ENCODE measurements at regions not wholly inside any gene's neighbourhood (a gene's known extent, or its start where the extent isn't known, plus 50 kb on each side); places are given as distances from the start of the nearest gene placed in this dataset.

GRCh38 chr2:208545403-208546042, 138.9 kb downstream of the PTH2R start:
- no peaks in the 10 kb centered on the region for H3K4me1 ChIP-seq (ENCODE audit: control insufficient read depth, insufficient read depth, low read length)
- no peak overlapping the region for H3K4me3 ChIP-seq (ENCODE audit: low read length in 2 of 2)
- no peaks in the 10 kb centered on the region for H3K27me3 ChIP-seq (ENCODE audit: control insufficient read depth in 1 of 2, insufficient read depth in 2 of 2, low read length in 2 of 2)
- no peak overlapping the region for H3K9ac ChIP-seq (ENCODE audit: low read length in 2 of 2)
- H3K36me3 ChIP-seq (ENCODE audit: control insufficient read depth in 2 of 2, insufficient read depth in 2 of 2, low read length in 2 of 2) = no peaks in the 10 kb centered on the region
- H3K27ac ChIP-seq (ENCODE audit: low read length) = no peak overlapping the region
- no peaks in the 10 kb centered on the region for H3K9me3 ChIP-seq (ENCODE audit: control insufficient read depth in 2 of 2, low read length in 2 of 2)

DNA sequence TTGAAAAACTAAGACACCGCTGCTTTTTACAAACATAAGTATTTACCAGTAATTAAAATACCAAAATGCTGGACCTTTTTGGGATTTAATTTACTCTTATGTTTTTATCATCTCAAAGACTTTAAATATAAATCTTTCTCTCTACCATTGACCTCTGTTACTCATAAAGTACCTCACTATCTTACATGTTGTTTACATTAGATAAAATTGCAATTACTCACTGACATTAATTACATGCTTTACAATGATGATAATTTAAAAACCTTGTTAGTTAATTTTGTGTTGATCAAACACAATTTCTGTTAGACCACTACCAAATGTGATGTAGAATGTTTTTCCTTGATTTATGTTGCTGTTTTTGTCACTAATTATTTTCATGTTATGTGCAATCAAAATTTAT, 139.5 kb downstream of the PTH2R start:
- H3K27ac ChIP-seq (ENCODE audit: low read length) = no peak overlapping the region
- no peak overlapping the region for H3K4me3 ChIP-seq (ENCODE audit: low read length in 2 of 2)
- no peaks in the 10 kb centered on the region for H3K36me3 ChIP-seq (ENCODE audit: control insufficient read depth in 2 of 2, insufficient read depth in 2 of 2, low read length in 2 of 2)
- H3K27me3 ChIP-seq (ENCODE audit: control insufficient read depth in 1 of 2, insufficient read depth in 2 of 2, low read length in 2 of 2) = no peaks in the 10 kb centered on the region
- H3K9ac ChIP-seq (ENCODE audit: low read length in 2 of 2) = no peak overlapping the region
- no peaks in the 10 kb centered on the region for H3K4me1 ChIP-seq (ENCODE audit: control insufficient read depth, insufficient read depth, low read length)
- H3K9me3 ChIP-seq (ENCODE audit: control insufficient read depth in 2 of 2, low read length in 2 of 2) = no peaks in the 10 kb centered on the region

DNA sequence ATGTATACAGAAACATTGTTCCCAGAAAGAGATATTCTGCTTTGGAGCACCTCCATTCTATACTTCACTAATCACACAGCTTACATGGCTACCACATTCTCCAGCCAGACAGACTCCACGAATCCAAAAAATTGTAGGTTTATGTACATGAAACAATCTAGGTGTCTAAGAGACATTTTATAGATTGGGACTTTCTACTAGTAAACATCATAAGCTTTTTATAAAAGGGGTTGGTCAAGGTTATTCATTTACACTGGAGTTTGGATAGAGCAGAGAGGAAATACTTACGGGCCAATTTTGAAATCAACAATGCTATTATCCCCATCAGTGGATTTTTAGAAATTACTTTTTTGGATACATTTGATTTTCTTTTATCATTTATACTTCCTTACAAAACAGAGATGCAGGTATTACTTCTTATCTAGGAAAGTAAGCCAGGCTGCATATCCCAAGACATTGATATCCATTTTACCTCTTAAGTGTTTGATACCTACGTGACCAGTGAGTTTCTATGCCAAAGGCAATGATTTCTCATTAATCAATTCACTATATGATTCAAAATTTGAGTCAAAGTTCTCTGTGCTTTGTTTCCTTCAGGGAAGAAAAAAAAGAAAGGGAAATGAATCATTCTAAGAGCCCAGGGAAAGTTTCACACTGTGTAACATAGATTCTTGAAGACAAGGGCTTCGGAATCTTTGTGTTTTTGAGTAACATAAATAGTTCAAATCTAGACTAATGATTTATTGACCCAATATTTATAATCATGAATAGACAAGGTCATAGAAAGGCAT, 140.5 kb downstream of the PTH2R start:
- Histone ChIP-seq H3K9me3 (ENCODE audit: control insufficient read depth in 2 of 2, low read length in 2 of 2) (no peaks in the 10 kb centered on the region), H3K27ac (ENCODE audit: low read length) (no peak overlapping the region)

GRCh38 chr2:208548700-208549099, 142.1 kb downstream of the PTH2R start:
- H3K36me3 ChIP-seq (ENCODE audit: control insufficient read depth in 2 of 2, insufficient read depth in 2 of 2, low read length in 2 of 2) = no peaks in the 10 kb centered on the region
- no peak overlapping the region for H3K27ac ChIP-seq (ENCODE audit: low read length)
- H3K4me3 ChIP-seq (ENCODE audit: low read length in 2 of 2) = no peak overlapping the region
- H3K27me3 ChIP-seq (ENCODE audit: control insufficient read depth in 1 of 2, insufficient read depth in 2 of 2, low read length in 2 of 2) = no peaks in the 10 kb centered on the region
- H3K9ac ChIP-seq (ENCODE audit: low read length in 2 of 2) = no peak overlapping the region
- peaks cover 0 to 4% of the 10 kb centered on the region in 2 donors for H3K9me3 ChIP-seq (ENCODE audit: control insufficient read depth in 2 of 2, low read length in 2 of 2)
- no peaks in the 10 kb centered on the region for H3K4me1 ChIP-seq (ENCODE audit: control insufficient read depth, insufficient read depth, low read length)

More for the DNA sequence above, 140.5 kb downstream of the PTH2R start:
- Histone ChIP-seq H3K36me3 (ENCODE audit: control insufficient read depth in 2 of 2, insufficient read depth in 2 of 2, low read length in 2 of 2) (no peaks in the 10 kb centered on the region), H3K4me1 (ENCODE audit: control insufficient read depth, insufficient read depth, low read length) (no peaks in the 10 kb centered on the region), H3K27me3 (ENCODE audit: control insufficient read depth in 1 of 2, insufficient read depth in 2 of 2, low read length in 2 of 2) (no peaks in the 10 kb centered on the region), H3K9ac (ENCODE audit: low read length in 2 of 2) (no peak overlapping the region), H3K4me3 (ENCODE audit: low read length in 2 of 2) (no peak overlapping the region)

- H3K9me3 ChIP-seq (ENCODE audit: control insufficient read depth in 2 of 2, low read length in 2 of 2) = peaks cover 0 to 4% of the 10 kb centered on the region in 2 donors
- H3K27me3 ChIP-seq (ENCODE audit: control insufficient read depth in 1 of 2, insufficient read depth in 2 of 2, low read length in 2 of 2) = no peaks in the 10 kb centered on the region
- H3K4me3 ChIP-seq (ENCODE audit: low read length in 2 of 2) = no peak overlapping the region
Measured at GRCh38 chr2:208549546-208550158, 143.1 kb downstream of the PTH2R start.

DNA sequence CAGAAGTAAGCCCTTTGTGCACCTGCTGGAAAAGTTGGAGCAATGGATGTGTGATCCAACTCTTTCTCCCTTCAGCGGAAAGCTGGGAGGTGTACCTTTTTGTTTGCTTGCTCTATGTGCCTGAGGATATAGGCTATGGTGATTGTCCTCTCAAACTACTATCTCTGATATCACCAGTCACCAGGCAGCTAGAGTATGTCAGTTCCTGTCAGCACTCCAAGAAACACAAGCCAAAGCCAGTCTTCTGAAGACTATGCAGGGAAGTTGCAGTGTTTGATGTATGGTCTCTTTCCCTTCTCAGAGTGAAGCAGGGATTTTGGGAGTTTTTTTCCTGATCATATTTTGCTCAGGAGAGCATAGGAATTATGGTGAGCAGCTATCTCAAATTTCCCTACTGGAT, 146.4 kb downstream of the PTH2R start:
- no peak overlapping the region for H3K4me3 ChIP-seq (ENCODE audit: low read length in 2 of 2)
- no peak overlapping the region for H3K9ac ChIP-seq (ENCODE audit: low read length in 2 of 2)
- H3K9me3 ChIP-seq (ENCODE audit: control insufficient read depth in 2 of 2, low read length in 2 of 2) = peaks cover 0 to 4% of the 10 kb centered on the region in 2 donors
- H3K36me3 ChIP-seq (ENCODE audit: control insufficient read depth in 2 of 2, insufficient read depth in 2 of 2, low read length in 2 of 2) = no peaks in the 10 kb centered on the region
- H3K4me1 ChIP-seq (ENCODE audit: control insufficient read depth, insufficient read depth, low read length) = no peaks in the 10 kb centered on the region
- no peak overlapping the region for H3K27ac ChIP-seq (ENCODE audit: low read length)
- H3K27me3 ChIP-seq (ENCODE audit: control insufficient read depth in 1 of 2, insufficient read depth in 2 of 2, low read length in 2 of 2) = no peaks in the 10 kb centered on the region

More at GRCh38 chr2:208549546-208550158, 143.1 kb downstream of the PTH2R start:
- no peaks in the 10 kb centered on the region for H3K4me1 ChIP-seq (ENCODE audit: control insufficient read depth, insufficient read depth, low read length)
- no peaks in the 10 kb centered on the region for H3K36me3 ChIP-seq (ENCODE audit: control insufficient read depth in 2 of 2, insufficient read depth in 2 of 2, low read length in 2 of 2)
- H3K27ac ChIP-seq (ENCODE audit: low read length) = no peak overlapping the region
- no peak overlapping the region for H3K9ac ChIP-seq (ENCODE audit: low read length in 2 of 2)

DNA sequence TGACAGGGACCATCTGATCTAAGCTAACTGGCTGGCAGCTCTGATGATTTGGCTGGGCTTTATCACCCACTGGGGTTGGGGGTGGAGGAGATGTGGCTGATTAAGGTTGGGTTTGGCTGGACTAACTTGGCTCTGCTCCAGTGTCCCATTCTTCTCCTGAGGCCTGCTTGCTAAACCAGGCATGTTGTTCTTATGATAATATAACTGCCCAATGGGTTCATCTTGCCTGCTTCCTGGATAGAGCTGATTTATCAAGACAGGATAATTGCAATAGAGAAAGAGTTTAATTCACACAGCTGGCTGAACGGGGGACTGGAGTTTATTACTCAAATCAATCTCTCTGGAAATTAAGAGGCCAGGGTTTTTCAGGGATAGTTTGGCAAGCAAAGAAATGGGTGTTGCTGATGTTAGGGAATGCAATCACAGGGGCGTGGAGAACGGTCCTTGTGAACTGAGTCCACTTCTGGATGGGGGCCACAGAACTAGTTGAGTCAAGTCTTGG, 150.4 kb downstream of the PTH2R start:
- Histone ChIP-seq H3K36me3 (ENCODE audit: control insufficient read depth in 2 of 2, insufficient read depth in 2 of 2, low read length in 2 of 2) (no peaks in the 10 kb centered on the region), H3K4me1 (ENCODE audit: control insufficient read depth, insufficient read depth, low read length) (no peaks in the 10 kb centered on the region), H3K9me3 (ENCODE audit: control insufficient read depth in 2 of 2, low read length in 2 of 2) (peaks cover 0 to 4% of the 10 kb centered on the region in 2 donors), H3K27me3 (ENCODE audit: control insufficient read depth in 1 of 2, insufficient read depth in 2 of 2, low read length in 2 of 2) (no peaks in the 10 kb centered on the region), H3K4me3 (ENCODE audit: low read length in 2 of 2) (no peak overlapping the region), H3K9ac (ENCODE audit: low read length in 2 of 2) (no peak overlapping the region), H3K27ac (ENCODE audit: low read length) (no peak overlapping the region)

DNA sequence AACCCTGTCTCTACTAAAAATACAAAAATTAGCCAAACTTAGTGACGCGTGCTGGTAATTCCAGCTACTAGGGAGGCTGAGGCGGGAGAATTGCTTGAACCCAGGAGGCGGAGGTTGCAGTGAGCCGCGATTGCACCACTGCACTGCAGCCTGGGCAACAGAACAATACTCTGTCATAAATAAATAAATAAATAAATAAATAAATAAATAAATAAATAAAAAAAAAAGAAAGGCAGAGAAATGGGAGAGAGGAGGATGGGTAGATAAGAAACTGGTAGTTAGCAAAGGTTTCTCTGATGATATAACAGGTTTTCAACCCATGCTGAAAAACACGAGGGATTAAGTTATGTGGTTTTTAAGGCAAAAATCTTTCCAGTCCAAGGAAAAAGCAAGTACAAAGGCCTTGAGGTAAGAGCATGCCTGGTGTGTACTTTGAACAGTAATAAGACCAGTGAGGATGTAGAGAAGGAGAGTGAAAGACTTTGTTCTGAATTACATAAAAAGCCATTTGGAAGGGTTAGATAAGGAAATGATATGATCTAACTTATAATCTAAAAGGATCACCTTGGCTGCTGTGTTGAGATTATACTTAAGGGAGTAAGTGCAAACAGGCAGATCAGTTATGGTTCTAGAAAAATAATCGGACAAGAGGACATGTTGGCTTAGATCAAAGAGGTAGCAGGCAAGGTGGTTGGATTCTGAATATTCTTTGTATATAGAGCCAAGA, 159.3 kb downstream of the PTH2R start:
- H3K27ac ChIP-seq (ENCODE audit: low read length) = no peak overlapping the region
- H3K4me1 ChIP-seq (ENCODE audit: control insufficient read depth, insufficient read depth, low read length) = no peaks in the 10 kb centered on the region
- H3K4me3 ChIP-seq (ENCODE audit: low read length in 2 of 2) = no peak overlapping the region
- H3K36me3 ChIP-seq (ENCODE audit: control insufficient read depth in 2 of 2, insufficient read depth in 2 of 2, low read length in 2 of 2) = no peaks in the 10 kb centered on the region
- no peak overlapping the region for H3K9ac ChIP-seq (ENCODE audit: low read length in 2 of 2)
- H3K27me3 ChIP-seq (ENCODE audit: control insufficient read depth in 1 of 2, insufficient read depth in 2 of 2, low read length in 2 of 2) = no peaks in the 10 kb centered on the region
- no peaks in the 10 kb centered on the region for H3K9me3 ChIP-seq (ENCODE audit: control insufficient read depth in 2 of 2, low read length in 2 of 2)

DNA sequence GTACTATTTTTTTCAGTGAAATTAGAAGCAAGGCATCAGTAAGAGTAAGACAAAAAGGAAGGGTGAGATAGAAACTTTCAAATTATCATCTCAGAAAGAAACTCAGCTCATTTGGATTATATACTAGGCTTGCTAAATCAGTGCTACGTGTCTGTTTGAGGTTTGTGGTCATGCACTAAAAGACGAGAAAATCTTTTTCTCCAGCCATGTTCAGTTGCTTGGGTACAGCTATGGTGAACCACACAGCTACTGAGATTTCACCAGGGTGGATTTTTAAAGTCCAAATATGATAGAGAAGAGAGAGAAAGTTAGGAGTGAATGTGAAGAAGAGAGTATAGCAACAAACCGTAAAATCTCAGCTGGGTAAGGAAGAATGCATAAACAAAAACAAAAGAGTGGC, 161.6 kb downstream of the PTH2R start:
- no peak overlapping the region for H3K9ac ChIP-seq (ENCODE audit: low read length in 2 of 2)
- H3K9me3 ChIP-seq (ENCODE audit: control insufficient read depth in 2 of 2, low read length in 2 of 2) = no peaks in the 10 kb centered on the region
- no peak overlapping the region for H3K27ac ChIP-seq (ENCODE audit: low read length)
- no peaks in the 10 kb centered on the region for H3K4me1 ChIP-seq (ENCODE audit: control insufficient read depth, insufficient read depth, low read length)
- H3K36me3 ChIP-seq (ENCODE audit: control insufficient read depth in 2 of 2, insufficient read depth in 2 of 2, low read length in 2 of 2) = no peaks in the 10 kb centered on the region
- H3K4me3 ChIP-seq (ENCODE audit: low read length in 2 of 2) = no peak overlapping the region
- no peaks in the 10 kb centered on the region for H3K27me3 ChIP-seq (ENCODE audit: control insufficient read depth in 1 of 2, insufficient read depth in 2 of 2, low read length in 2 of 2)

- Histone ChIP-seq H3K9ac (ENCODE audit: low read length in 2 of 2) (no peak overlapping the region), H3K9me3 (ENCODE audit: control insufficient read depth in 2 of 2, low read length in 2 of 2) (no peaks in the 10 kb centered on the region), H3K4me1 (ENCODE audit: control insufficient read depth, insufficient read depth, low read length) (no peaks in the 10 kb centered on the region), H3K4me3 (ENCODE audit: low read length in 2 of 2) (no peak overlapping the region), H3K27ac (ENCODE audit: low read length) (no peak overlapping the region), H3K27me3 (ENCODE audit: control insufficient read depth in 1 of 2, insufficient read depth in 2 of 2, low read length in 2 of 2) (no peaks in the 10 kb centered on the region), H3K36me3 (ENCODE audit: control insufficient read depth in 2 of 2, insufficient read depth in 2 of 2, low read length in 2 of 2) (no peaks in the 10 kb centered on the region)
Measured at GRCh38 chr2:208570066-208570465, 163.5 kb downstream of the PTH2R start.
